NCI-H2196 treated with DMSO at 0.1 percent for 48 hours (cell line): ENCODE measurements at regions not wholly inside any gene's neighbourhood (a gene's known extent, or its start where the extent isn't known, plus 50 kb on each side); places are given as distances from the start of the nearest gene placed in this dataset.

Experiments
- DNase-seq: peaks from one replicate; lab custom pipeline; 2025; ENCODE audit not compliant: unreplicated experiment; lab: John Stamatoyannopoulos, UW

- no peak for DNase-seq
Measured at GRCh38 chr19:31963746-31964145, 381.7 kb upstream of the ZNF507 start.

DNA sequence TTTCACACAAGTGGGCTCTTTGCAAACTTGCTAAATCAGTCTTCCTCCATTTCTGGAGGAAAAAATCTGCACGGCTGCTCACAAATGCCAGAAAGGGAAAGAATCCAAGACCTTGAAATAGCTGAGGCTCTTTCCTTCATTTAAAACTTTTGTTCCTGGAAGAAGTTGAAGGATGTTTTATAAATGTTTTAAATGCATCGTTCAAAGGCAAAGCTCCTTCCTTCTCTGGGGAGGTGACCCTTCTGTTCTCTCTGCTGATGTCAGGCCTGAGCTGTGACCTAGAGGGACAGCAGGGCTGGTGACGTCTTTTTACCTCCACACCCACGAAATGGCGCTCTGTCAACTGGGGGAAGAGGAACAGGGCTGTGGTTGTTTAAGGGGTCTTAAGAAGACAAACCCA, 376.4 kb upstream of the ZNF507 start:
- DNase-seq = no peak

DNA sequence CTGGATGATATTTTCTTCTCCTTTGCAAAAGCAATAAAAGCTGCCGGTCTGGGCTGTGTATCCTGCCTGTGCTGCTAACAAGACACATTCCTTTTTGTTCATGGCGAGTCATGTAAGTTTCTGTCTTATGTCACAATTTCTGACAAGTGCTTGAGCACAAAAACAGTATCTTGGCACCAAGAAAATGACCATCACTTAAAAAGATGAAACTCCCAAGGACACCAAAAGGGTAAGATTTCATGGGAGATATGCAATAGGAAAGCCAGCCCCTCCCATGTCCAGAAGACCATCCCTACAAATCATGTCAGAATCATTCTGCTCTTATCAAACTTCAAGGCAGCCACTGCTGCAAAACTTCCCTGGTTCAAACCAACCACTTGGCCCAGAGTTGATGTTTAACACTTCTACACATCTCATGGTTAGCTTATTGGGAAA, 375.4 kb upstream of the ZNF507 start:
- DNase-seq = no peak

- DNase-seq = no peak
Measured at GRCh38 chr19:31974290-31974689, 371.1 kb upstream of the ZNF507 start.

DNA sequence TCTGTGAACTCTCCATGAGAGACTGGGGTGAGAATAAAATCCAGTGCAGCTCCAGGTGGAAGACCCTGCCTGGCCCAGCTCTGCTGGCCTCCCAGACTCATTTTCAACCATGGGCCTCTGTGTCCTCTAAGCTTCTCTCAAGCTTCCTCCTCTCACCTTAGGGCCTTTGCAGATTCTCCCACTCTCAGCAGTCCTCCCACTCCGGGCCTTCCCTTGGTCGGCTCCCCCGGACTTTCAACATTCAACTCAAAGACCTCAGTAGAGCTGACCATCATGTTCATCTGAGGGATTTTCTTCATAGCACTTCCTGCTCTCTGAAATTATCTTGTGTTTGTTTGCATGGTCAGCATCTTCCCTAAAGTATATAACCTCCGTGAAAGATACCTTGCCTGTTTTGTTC, 370.5 kb upstream of the ZNF507 start:
- no peak for DNase-seq

- DNase-seq = no peak
Measured at GRCh38 chr19:31975461-31975860, 369.9 kb upstream of the ZNF507 start.

- no peak for DNase-seq
Measured at GRCh38 chr19:31976775-31977536, 368.5 kb upstream of the ZNF507 start.

DNA sequence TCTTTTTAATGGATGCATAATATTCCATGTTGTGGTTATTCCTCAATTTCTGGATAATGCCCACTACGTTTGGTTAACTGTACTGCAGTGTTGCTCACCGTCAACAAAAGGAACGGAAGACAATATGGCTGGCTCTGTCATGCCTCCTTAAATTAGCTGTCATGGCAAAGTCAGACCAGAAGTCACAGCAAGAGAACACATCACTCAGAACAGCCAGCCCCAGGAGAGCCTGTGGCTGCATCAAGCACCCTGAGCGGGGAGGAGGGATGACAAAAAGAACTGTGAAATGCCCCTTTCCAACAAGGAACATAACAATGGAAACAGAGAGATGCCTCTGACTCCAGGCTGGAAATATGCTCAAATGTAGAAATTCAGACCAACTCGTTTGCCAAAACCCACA, 366.0 kb upstream of the ZNF507 start:
- DNase-seq = no peak

- no peak for DNase-seq
Measured at GRCh38 chr19:31979949-31980670, 365.3 kb upstream of the ZNF507 start.

DNA sequence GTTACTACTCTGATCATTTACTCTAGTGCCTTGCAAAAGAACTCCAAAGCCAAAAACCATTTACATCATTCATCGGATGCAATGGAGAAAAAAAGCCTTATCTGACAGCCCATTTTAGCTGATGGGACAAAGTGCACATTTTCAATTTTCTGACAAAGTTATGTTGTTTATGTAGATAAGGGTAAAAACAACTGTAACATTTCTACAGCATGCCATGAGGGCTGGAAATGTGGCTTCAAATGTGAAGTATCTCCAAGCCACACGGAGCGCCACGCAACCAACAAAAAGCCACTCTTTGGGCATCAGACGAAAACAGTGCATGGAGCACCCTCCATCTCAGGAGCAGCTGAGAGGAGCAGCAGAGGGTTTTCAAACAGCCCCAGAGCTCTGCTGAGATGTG, 364.6 kb upstream of the ZNF507 start:
- no peak for DNase-seq

DNA sequence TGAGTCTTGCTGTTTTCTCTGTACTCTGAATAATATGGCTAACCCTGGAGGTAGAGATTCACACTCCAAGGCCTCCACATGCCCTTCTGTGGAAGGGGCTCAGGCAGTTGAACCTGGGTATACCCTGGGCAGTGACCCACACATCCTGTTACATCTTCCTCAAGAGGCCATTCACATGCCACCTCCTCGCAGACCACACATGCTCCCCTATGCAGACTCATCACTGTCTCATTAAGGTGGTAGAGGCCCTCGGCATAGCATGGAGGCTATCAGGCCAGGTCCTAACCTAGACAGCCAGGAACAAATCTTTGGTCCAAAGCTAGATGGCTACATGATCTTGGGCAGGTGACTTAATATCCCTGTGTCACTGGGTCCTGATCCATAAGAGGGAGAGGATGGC, 363.9 kb upstream of the ZNF507 start:
- no peak for DNase-seq

- DNase-seq = no peak
Measured at GRCh38 chr19:31983647-31984046, 361.8 kb upstream of the ZNF507 start.

DNA sequence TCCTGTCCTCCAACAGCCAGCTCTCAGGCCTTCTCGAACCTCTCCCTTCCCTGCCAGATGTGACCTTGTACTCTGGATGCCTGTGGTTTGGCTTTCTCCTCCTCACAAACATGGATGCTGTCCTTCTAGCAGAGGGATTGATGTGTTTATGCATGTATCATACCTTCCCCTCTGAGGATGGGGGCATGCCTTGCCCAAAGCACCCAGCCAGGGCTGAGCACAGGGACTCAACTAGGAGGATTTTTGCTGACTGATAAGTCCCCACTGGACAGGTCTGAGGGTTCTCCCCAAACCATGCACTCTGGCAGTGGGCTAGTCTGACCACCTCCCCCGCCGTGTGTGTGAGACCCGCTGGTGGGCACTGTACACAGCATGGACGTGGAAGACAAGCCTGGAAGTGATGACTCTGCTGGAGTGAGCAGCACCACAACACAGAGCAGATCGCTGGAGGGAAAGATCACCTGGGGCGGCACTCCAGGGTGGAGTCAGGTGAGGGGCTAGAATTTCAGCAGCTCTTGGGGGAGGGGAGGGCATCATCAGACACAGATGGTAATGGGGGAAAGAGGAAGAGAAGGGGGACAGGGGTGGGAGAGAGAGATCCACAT, 360.3 kb upstream of the ZNF507 start:
- no peak for DNase-seq

GRCh38 chr19:31986951-31987350, 358.5 kb upstream of the ZNF507 start:
- no peak for DNase-seq

GRCh38 chr19:31988256-31988655, 357.2 kb upstream of the ZNF507 start:
- DNase-seq = no peak

- no peak for DNase-seq
Measured at GRCh38 chr19:31991984-31992655, 353.3 kb upstream of the ZNF507 start.

DNA sequence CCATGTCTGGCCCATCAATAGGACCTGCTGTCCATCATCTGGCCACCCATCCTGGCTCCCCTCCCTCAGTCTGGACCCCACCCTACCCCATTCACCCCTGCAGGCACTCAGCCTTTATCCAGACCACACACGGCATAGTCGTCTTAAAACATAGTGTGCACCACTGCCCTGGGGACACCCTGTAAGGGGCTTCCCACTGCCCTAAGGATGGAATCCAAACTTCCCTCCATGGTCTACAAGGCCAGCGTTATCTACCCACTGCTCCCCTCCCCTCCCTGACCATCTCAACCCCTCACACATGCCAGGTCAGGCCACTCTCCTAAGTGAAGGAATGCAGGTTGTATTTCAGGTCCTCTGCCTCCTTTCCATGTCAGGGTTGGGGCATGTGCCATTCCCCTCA, 352.7 kb upstream of the ZNF507 start:
- no peak for DNase-seq

DNA sequence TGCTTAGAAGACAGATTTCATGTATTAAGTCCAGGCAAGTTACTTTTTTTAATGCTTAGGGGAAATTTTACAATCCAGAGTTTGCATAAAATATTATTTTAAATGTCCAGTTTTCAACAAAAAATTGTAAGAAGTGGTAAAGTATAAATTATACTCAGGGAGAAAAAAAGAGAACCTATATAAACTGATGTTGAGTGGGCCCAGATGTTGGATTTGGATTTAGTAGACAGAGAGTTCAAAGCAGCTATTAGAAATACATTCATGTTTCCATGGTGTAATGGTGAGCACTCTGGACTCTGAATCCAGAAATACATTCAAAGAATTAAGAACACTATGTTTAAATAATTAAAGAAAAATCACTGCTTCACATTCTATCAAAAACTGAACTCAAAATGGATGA, 349.9 kb upstream of the ZNF507 start:
- no peak for DNase-seq

DNA sequence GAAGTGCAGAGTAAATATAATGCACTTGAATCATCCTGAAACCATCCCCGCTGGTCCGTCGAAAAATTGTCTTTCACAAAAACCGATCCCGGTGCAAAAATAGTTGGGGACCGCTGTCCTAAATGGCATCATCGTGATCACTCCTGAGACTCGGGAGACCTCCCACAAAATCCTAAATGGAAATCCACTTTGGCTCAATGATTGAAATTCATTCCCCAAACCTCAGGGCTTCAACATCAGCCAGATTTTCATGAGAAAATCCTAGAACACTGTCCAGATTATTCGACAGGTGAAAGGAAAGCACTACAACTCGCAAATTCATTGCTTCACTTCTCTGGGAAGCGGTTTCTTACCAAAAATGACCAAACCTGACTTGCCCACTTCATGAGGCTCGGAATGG, 335.3 kb upstream of the ZNF507 start:
- DNase-seq = no peak

DNA sequence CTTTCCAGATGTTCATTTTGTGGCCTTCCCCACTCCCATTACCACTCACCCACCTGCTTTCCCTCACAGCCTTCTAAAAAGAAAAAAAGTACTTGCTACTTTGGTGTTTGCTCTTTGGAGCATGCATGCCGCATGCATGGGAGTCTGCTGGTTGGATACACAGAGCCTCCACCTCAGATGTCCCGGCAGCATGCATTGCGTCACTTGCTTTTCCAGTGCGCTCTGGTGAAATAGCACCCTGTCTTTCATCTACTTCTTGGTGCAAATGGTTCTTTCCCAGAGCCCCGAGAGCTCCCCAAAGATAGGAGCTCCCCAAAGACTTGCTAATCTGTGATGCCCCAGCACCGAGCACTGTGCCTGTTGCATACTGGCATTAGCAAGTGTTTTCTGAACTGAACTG, 333.2 kb upstream of the ZNF507 start:
- DNase-seq = no peak

DNA sequence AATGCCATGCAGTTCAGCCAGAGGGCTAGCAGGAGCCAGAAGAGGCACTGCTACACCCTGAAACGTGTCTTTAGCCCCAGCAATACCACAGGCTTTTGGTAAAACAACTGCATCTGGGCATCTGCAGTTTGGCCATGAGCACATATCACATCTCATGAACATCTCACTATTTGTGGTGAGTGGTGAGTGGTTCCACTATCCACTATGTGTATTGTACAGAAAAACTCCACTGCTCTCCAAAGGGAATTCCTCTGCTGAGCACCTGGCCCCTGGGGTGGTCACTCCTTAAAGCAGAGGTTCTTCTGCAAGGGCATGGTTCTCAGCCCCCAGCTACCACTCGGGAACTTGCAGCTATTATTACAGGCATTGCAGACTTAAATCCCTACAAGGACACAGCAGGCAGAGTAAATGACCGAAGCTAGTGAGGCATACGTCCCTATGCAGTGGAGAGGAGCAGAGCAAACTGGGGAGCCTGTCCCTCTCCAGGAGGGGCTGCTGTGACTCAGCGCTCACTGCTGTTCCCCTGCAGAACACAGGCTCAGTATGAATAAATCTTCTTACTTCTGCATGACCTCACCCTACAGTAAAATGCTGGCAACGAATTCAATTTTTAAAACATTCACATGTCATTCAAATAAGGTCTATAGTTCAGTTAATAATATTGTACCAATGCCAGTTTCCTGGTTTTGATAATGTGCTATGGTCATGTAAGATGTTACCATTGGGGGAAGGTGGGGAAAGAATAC, 332.4 kb upstream of the ZNF507 start:
- DNase-seq = no peak
